Left lung (tissue), 4 donors: ENCODE measurements at regions not wholly inside any gene's neighbourhood (a gene's known extent, or its start where the extent isn't known, plus 50 kb on each side); places are given as distances from the start of the nearest gene placed in this dataset.

Experiments used
- ATAC-seq: fragments of 200-7000 bp; cut with Tn5 transposase; one replicate; pipeline ENCODE4 v1.9.1; 2020; ENCODE audit warnings: moderate library complexity
- DNase-seq, 4 donors: peaks; one replicate each; pipeline ENCODE4 v3.0.0-alpha.2; 2013 to 2020
- H3K27ac ChIP-seq, 2 donors: fragments of 200-600 bp; sonication (generic) in 1 of 2; one replicate each; pipeline versions ENCODE4 v1.5.0 to v1.8.0; 2020 to 2021
- H3K27me3 ChIP-seq, 2 donors: fragments of 200-600 bp; sonication (generic) in 1 of 2; one replicate each; pipeline versions ENCODE4 v1.5.0 to v1.8.0; 2020 to 2021
- H3K36me3 ChIP-seq, 2 donors: fragments of 200-600 bp; sonication (generic) in 1 of 2; one replicate each; pipeline versions ENCODE4 v1.5.0 to v1.8.0; 2020 to 2021
- H3K4me1 ChIP-seq, 2 donors: fragments of 200-600 bp; one replicate each; pipeline ENCODE4 v1.8.0; 2021
- H3K4me3 ChIP-seq, 2 donors: fragments of 200-600 bp; sonication (generic) in 1 of 2; one replicate each; pipeline versions ENCODE4 v1.5.0 to v1.8.0; 2020 to 2021; ENCODE audit warnings: mild to moderate bottlenecking in 1 of 2
- H3K9me3 ChIP-seq, 2 donors: fragments of 200-600 bp; sonication (generic) in 1 of 2; one replicate each; pipeline versions ENCODE4 v1.5.0 to v1.8.0; 2020 to 2021
- intact Hi-C, 2 donors: fragments of 100-400 bp; cut with DNase I; formaldehyde crosslinking; loops; one replicate each; pipeline versions ENCODE4 v1.11.2 to v1.14.2; 2022
- TF ChIP-seq, protein P1 (sequence below), 2 donors: fragments of 200-600 bp; sonication (generic) in 1 of 2; IDR thresholded peaks; one replicate each; pipeline versions ENCODE4 v1.5.0 to v1.8.0; 2021; ENCODE audit warnings: antibody characterized with exemption in 2 of 2
- donor health status: DM: no; HTN: yes; CAD: no.
- donor health status: DM: no; HTN: no; CAD: no.

DNA sequence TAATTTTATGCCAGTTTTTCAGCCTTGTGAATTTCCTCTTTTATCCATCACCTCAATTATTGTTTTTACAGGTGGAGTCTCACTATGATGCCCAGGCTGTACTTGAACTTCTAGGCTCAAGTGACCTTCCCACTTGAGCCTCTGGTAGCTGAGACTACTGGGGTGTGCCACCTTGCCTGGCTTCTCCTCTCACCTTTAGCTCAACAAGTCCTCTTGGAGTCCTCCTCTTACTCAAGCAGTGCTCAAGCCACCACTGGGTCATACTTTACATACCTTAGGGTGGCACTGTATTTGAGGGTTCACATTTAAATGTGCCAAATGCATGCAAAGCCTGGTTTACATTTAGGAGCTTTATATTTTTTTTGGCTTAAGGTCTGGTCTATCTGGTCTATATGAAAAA, 350.1 kb upstream of the MCTP2 start:
- no peaks in the 10 kb centered on the region for H3K9me3 ChIP-seq
- TF ChIP-seq, protein P1, sequence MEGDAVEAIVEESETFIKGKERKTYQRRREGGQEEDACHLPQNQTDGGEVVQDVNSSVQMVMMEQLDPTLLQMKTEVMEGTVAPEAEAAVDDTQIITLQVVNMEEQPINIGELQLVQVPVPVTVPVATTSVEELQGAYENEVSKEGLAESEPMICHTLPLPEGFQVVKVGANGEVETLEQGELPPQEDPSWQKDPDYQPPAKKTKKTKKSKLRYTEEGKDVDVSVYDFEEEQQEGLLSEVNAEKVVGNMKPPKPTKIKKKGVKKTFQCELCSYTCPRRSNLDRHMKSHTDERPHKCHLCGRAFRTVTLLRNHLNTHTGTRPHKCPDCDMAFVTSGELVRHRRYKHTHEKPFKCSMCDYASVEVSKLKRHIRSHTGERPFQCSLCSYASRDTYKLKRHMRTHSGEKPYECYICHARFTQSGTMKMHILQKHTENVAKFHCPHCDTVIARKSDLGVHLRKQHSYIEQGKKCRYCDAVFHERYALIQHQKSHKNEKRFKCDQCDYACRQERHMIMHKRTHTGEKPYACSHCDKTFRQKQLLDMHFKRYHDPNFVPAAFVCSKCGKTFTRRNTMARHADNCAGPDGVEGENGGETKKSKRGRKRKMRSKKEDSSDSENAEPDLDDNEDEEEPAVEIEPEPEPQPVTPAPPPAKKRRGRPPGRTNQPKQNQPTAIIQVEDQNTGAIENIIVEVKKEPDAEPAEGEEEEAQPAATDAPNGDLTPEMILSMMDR (IDR thresholded peaks at IDR 0.05) = no peak
- H3K4me1 ChIP-seq = no peaks in the 10 kb centered on the region
- H3K36me3 ChIP-seq = no peaks in the 10 kb centered on the region
- DNase-seq (no peak), ATAC-seq (peak; percentile 89)
- no peak overlapping the region for H3K4me3 ChIP-seq
- no peak overlapping the region for H3K27ac ChIP-seq
- no peaks in the 10 kb centered on the region for H3K27me3 ChIP-seq
- intact Hi-C loops = no loop called here

DNA sequence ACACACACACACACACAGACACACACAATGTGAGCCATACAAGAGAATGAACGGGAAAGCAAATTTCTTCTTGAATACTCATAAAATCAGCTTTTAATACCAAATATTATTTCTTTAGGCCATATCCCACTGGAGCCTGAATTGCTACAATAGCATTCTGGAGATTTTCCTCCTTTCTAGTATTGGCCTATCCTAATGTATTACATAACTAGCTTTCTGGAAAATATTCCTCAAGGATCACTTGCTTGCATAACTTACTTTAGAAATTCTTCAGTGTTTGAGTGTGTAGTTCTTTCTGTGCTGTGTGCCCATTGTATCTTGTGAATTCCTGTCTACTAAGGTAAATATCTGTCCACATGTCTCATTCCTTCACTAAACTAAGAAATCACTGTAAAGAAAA, 351.0 kb upstream of the MCTP2 start:
- TF ChIP-seq, protein P1 (IDR thresholded peaks at IDR 0.05) = no peak
- ATAC-seq = peak; percentile 39
- no peaks in the 10 kb centered on the region for H3K36me3 ChIP-seq
- no peak for DNase-seq
- H3K27me3 ChIP-seq = no peaks in the 10 kb centered on the region
- no peak overlapping the region for H3K4me3 ChIP-seq
- no peaks in the 10 kb centered on the region for H3K4me1 ChIP-seq
- intact Hi-C loops = no loop called here
- no peaks in the 10 kb centered on the region for H3K9me3 ChIP-seq
- H3K27ac ChIP-seq = no peak overlapping the region

DNA sequence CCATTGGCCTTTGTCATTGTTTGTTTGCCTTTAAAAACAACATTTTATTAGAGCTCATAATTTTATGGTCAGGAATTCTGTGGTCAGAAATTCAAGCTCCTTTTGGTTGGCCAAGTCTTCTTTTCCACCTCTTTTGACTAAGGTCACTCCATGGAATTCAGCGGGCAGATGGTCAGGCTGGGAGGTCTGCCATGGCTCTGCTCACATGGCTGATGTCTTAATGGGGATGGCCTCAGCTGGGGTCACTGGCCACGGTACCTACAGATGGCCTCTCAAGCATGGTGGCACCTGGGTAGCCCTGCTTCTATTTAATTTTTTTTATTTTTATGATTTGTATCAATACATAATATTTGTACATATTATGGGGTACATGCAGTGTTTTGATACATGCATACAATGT, 360.8 kb upstream of the MCTP2 start:
- Histone ChIP-seq H3K27ac (no peak overlapping the region), H3K36me3 (no peaks in the 10 kb centered on the region), H3K4me3 (no peak overlapping the region), H3K4me1 (peaks cover 0 to 4% of the 10 kb centered on the region in 2 donors), H3K27me3 (no peaks in the 10 kb centered on the region), H3K9me3 (no peaks in the 10 kb centered on the region)
- intact Hi-C loops = no loop called here
- TF ChIP-seq, protein P1 (IDR thresholded peaks at IDR 0.05) = no peak
- DNase-seq (no peak), ATAC-seq (no peak)

DNA sequence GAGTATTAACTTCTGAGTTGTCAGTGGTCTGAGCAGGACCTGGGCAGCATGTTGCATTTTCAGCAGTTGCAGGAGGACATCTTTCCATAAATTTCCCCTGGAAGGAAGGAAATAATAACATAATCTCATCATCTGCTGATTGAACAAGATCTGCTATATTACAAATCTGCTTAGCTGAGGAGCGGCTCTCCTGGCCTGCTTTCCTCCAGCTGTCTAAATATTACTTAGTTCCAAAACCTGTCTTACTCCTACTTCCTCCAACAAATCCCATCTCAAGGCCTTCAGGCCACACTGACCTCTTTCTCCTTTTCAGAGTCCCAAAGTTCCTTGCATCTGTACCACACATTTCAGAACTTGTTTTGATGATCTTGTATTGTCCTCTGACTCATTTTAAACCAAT, 364.4 kb upstream of the MCTP2 start:
- TF ChIP-seq, protein P1 (IDR thresholded peaks at IDR 0.05) = no peak
- Histone ChIP-seq H3K27me3 (no peaks in the 10 kb centered on the region), H3K27ac (no peak overlapping the region), H3K4me3 (no peak overlapping the region), H3K36me3 (no peaks in the 10 kb centered on the region), H3K4me1 (peaks cover 0 to 11% of the 10 kb centered on the region in 2 donors), H3K9me3 (no peaks in the 10 kb centered on the region)
- DNase-seq = no peak
- intact Hi-C loops = no loop called here
- no peak for ATAC-seq

DNA sequence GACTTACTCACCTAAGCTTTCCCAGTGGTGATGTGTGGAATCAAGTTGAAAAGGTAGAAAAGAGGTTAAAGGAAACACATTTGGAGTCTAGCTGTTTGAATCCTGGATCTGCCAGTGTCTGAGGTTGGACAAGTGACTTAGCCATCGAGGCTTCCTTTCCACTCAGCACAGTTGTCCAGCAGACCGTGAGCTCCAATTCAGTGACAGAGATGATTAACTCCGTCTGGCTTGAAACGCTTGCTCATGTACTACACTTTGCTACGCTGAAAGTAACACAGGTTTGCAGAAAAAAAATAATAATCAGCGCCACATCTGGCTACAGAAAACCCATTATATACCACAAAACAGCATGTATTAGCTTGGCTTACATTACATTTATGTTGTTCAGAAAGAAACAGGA, 364.9 kb upstream of the MCTP2 start:
- DNase-seq (no peak), ATAC-seq (no peak)
- no peaks in the 10 kb centered on the region for H3K27me3 ChIP-seq
- no peak overlapping the region for H3K4me3 ChIP-seq
- TF ChIP-seq, protein P1 (IDR thresholded peaks at IDR 0.05) = no peak
- intact Hi-C loops = no loop called here
- no peak overlapping the region for H3K27ac ChIP-seq
- no peaks in the 10 kb centered on the region for H3K9me3 ChIP-seq
- H3K4me1 ChIP-seq = peaks cover 0 to 15% of the 10 kb centered on the region in 2 donors
- H3K36me3 ChIP-seq = no peaks in the 10 kb centered on the region
